ENCODE measurements at regions not wholly inside any gene's neighbourhood (a gene's known extent, or its start where the extent isn't known, plus 50 kb on each side); places are given as distances from the start of the nearest gene placed in this dataset.

DNA sequence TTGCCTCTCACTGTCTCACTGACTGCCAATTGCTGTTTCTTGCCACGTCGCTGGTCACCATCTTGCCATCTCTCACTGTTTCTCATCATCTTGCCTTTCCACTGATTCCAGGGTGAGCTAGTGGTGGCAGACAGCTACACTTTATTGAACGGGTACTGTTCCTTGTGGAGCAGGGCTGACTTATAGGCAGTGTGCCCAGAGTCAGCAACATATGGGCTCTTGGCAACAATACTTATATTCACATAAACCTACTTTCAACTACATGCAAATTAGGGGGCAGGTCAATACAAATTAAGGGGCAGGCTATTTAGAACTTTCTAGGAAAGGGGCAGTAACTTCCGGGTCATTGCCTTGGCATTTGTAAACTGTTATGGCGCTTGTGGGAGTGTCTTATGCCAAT is 186.2 kb upstream of the SYNDIG1 start:
- Histone ChIP-seq H3K4me1 (ENCODE audit: insufficient read depth) (no peaks in the 10 kb centered on the region), H3K9me3 (ENCODE audit: low read depth) (no peaks in the 10 kb centered on the region), H3K79me2 (no peaks in the 10 kb centered on the region), H4K20me1 (ENCODE audit: insufficient read depth, poor library complexity, severe bottlenecking) (no peaks in the 10 kb centered on the region), H3K4me2 (no peak overlapping the region), H3K9me2 (replicated peaks; ENCODE audit: insufficient read depth) (no peaks in the 10 kb centered on the region), H3K27ac (no peak overlapping the region), H3K4me3 (no peak overlapping the region), H3K36me3 (replicated peaks; ENCODE audit: insufficient read depth, low read depth) (no peaks in the 10 kb centered on the region), H3K27me3 (no peaks in the 10 kb centered on the region), H2AFZ (no peak overlapping the region)
- 88% methylated on average over 5 of the region's 5 CpGs for WGBS (ENCODE audit: low lambda C conversion rate, missing lambda C conversion rate)
- DNase-seq (ENCODE audit: low spot score) = no peak
- no peak for TF ChIP-seq EZH2 (IDR thresholded peaks at IDR 0.05; ENCODE audit: borderline replicate concordance)
- no peak for TF ChIP-seq EZH2phosphoT487 (IDR thresholded peaks at IDR 0.05; ENCODE audit: low read depth, severe bottlenecking, unreplicated experiment)
- TF ChIP-seq, protein P1, sequence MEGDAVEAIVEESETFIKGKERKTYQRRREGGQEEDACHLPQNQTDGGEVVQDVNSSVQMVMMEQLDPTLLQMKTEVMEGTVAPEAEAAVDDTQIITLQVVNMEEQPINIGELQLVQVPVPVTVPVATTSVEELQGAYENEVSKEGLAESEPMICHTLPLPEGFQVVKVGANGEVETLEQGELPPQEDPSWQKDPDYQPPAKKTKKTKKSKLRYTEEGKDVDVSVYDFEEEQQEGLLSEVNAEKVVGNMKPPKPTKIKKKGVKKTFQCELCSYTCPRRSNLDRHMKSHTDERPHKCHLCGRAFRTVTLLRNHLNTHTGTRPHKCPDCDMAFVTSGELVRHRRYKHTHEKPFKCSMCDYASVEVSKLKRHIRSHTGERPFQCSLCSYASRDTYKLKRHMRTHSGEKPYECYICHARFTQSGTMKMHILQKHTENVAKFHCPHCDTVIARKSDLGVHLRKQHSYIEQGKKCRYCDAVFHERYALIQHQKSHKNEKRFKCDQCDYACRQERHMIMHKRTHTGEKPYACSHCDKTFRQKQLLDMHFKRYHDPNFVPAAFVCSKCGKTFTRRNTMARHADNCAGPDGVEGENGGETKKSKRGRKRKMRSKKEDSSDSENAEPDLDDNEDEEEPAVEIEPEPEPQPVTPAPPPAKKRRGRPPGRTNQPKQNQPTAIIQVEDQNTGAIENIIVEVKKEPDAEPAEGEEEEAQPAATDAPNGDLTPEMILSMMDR (IDR thresholded peaks at IDR 0.05; ENCODE audit: poor library complexity) = no peak

DNA sequence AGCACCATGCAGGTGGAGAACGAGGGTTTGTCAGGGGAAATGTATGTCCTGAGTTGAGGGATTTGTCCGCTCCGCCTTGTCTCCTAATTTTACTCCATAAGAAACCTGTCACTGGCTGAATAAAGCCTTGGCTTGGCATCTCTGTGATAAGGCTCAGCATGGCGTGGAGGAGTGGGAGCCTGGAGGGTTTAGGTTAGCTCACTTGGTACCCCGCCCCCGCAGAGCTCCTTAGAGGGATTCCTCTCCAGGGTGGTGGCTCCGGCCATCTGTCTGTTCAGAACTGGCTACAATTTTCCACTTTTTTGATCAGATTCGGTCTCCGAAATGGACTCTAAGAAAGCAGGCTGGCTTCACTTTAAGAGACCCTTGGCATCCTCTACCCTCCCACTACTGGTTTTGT is 192.2 kb upstream of the SYNDIG1 start:
- no peaks in the 10 kb centered on the region for H4K20me1 ChIP-seq (ENCODE audit: insufficient read depth, poor library complexity, severe bottlenecking)
- no peak overlapping the region for H3K4me3 ChIP-seq
- no peak overlapping the region for H3K27ac ChIP-seq
- no peaks in the 10 kb centered on the region for H3K27me3 ChIP-seq
- 88% methylated on average over 9 of the region's 9 CpGs for WGBS (ENCODE audit: low lambda C conversion rate, missing lambda C conversion rate)
- no peaks in the 10 kb centered on the region for H3K79me2 ChIP-seq
- H2AFZ ChIP-seq = no peak overlapping the region
- TF ChIP-seq EZH2phosphoT487 (IDR thresholded peaks at IDR 0.05; ENCODE audit: low read depth, severe bottlenecking, unreplicated experiment) (no peak), EZH2 (IDR thresholded peaks at IDR 0.05; ENCODE audit: borderline replicate concordance) (no peak)
- TF ChIP-seq, protein P1 (IDR thresholded peaks at IDR 0.05; ENCODE audit: poor library complexity) = no peak
- no peak overlapping the region for H3K4me2 ChIP-seq
- H3K36me3 ChIP-seq (replicated peaks; ENCODE audit: insufficient read depth, low read depth) = no peaks in the 10 kb centered on the region
- H3K9me3 ChIP-seq (ENCODE audit: low read depth) = no peaks in the 10 kb centered on the region
- H3K9me2 ChIP-seq (replicated peaks; ENCODE audit: insufficient read depth) = no peaks in the 10 kb centered on the region
- no peaks in the 10 kb centered on the region for H3K4me1 ChIP-seq (ENCODE audit: insufficient read depth)
- DNase-seq (ENCODE audit: low spot score) = no peak

DNA sequence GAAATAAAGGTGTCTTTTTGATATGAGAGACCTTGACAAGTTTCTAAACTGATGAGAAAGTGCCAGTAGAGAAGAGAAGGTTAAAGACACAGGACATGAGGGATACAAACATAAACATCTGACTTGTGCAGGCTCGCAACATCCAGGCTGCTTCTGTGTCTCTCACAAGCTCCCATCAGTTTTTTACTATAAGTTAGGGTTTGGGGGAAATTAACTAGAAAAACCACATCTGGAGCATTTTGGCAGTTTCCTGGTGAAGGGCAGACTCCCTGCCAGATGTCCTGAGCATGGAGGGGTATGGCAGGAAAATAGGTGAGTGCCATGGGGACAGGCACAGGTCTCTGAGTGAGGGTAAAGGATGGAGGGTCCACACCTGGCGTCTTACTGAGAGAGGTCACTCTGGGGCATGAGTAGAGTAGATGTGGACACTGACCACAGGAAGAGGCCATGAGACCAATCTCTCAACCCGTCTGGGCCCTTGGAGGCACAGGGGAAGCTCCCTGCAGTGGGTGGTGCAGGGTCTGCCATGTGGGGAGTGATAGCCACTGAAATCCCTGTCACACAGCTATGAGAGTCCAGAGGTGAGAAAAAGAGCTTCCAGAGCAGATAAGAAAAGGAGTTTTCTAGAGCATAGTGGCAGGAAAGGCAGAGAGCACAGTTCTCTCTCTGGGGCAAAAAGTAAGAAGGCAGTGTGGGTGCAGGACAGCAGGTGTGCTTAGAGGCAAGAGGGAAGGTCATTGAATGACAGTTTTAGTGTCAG is 193.3 kb upstream of the SYNDIG1 start:
- Histone ChIP-seq H3K9me2 (replicated peaks; ENCODE audit: insufficient read depth) (no peaks in the 10 kb centered on the region), H3K36me3 (replicated peaks; ENCODE audit: insufficient read depth, low read depth) (no peaks in the 10 kb centered on the region), H3K79me2 (no peaks in the 10 kb centered on the region), H3K4me2 (no peak overlapping the region), H3K27me3 (no peaks in the 10 kb centered on the region), H2AFZ (no peak overlapping the region), H3K4me3 (no peak overlapping the region), H3K4me1 (ENCODE audit: insufficient read depth) (no peaks in the 10 kb centered on the region), H3K27ac (no peak overlapping the region), H4K20me1 (ENCODE audit: insufficient read depth, poor library complexity, severe bottlenecking) (no peaks in the 10 kb centered on the region), H3K9me3 (ENCODE audit: low read depth) (no peaks in the 10 kb centered on the region)
- TF ChIP-seq EZH2phosphoT487 (IDR thresholded peaks at IDR 0.05; ENCODE audit: low read depth, severe bottlenecking, unreplicated experiment) = no peak
- TF ChIP-seq, protein P1 (IDR thresholded peaks at IDR 0.05; ENCODE audit: poor library complexity) = no peak
- no peak for TF ChIP-seq EZH2 (IDR thresholded peaks at IDR 0.05; ENCODE audit: borderline replicate concordance)
- WGBS (ENCODE audit: low lambda C conversion rate, missing lambda C conversion rate) = 57% methylated on average over 3 of the region's 3 CpGs
- no peak for DNase-seq (ENCODE audit: low spot score)

All from hepatocyte (in vitro differentiated cells).